Ovary (tissue), 7 donors: ENCODE measurements at regions not wholly inside any gene's neighbourhood (a gene's known extent, or its start where the extent isn't known, plus 50 kb on each side); places are given as distances from the start of the nearest gene placed in this dataset.

ENCODE experiments used
- DNase-seq, 5 donors: peaks; one replicate each; pipeline ENCODE4 v3.0.0-alpha.2; 2019 to 2020
- H3K27ac ChIP-seq, 2 donors: fragments of 200-600 bp; one replicate each; pipeline versions ENCODE4 v1.5.1 to v1.8.0; 2019 to 2022
- H3K27me3 ChIP-seq: fragments of 200-600 bp; one replicate; pipeline ENCODE4 v1.8.0; 2022
- H3K36me3 ChIP-seq: fragments of 200-600 bp; sonication (generic); one replicate; pipeline ENCODE4 v1.5.1; 2019
- H3K4me1 ChIP-seq: one replicate; pipeline ENCODE4 v1.8.1; 2013; ENCODE audit warnings: mild to moderate bottlenecking, moderate library complexity; ENCODE audit not compliant: insufficient read depth
- H3K4me3 ChIP-seq: fragments of 200-600 bp; sonication (generic); one replicate; pipeline ENCODE4 v1.5.1; 2017
- H3K9me3 ChIP-seq, 2 donors: fragments of 200-600 bp in 1 of 2; sonication (generic) in 1 of 2; one replicate each; pipeline versions ENCODE4 v1.5.1 to v1.8.1; 2013 to 2019; ENCODE audit warnings: mild to moderate bottlenecking in 1 of 2, moderate library complexity in 1 of 2
- CTCF ChIP-seq, 3 donors: fragments of 450-650 bp in 2 of 3; fragments of 200-600 bp in 1 of 3; IDR thresholded peaks; one replicate each; pipeline versions ENCODE4 v1.5.1 to v1.8.0; 2016 to 2022; ENCODE audit warnings: antibody characterized with exemption in 3 of 3, mild to moderate bottlenecking in 1 of 3
- EP300 ChIP-seq: sonication (generic); formaldehyde crosslinking; IDR thresholded peaks from one replicate; pipeline ENCODE4 v1.6.1; 2017; ENCODE audit warnings: antibody characterized with exemption
- POLR2A ChIP-seq: fragments of 450-650 bp; IDR thresholded peaks from one replicate; pipeline ENCODE4 v1.6.1; 2017; ENCODE audit warnings: antibody characterized with exemption, mild to moderate bottlenecking, moderate library complexity
- WGBS, 3 donors: extraction: QIAGEN DNeasy Blood & Tissue Kit in 1 of 3; methylation state at CpG; one replicate each; pipeline versions ENCODE4 v1.1.5 to v1.1.7; 2013 to 2017; 5-methylcytosine and 5-hydroxymethylcytosine counted together
- intact Hi-C, 4 donors: fragments of 100-400 bp; cut with DNase I; formaldehyde crosslinking; loops; one replicate each; pipeline versions ENCODE4 v1.11.0 to v1.15.1; 2022 to 2023
- donor health status: DM: no; HTN: no; CAD: no; lungs with moderate emphysema.
- donor health status: DM: no; HTN: no; CAD: no.
- donor health status: Bipolar disorder and iron deficiency.
- donor health status: DM: no; HTN: no; CAD: no.
- donor health status: DM: yes; HTN: yes; CAD: no.

GRCh38 chr10:33937036-33937730 lies 602.7 kb upstream of the NRP1 start:
- H3K4me1 ChIP-seq: no peaks in the 10 kb centered on the region
- intact Hi-C loops: no loop called here
- WGBS, 3 donors: 49 to 52% (median 51%) methylated on average over 15 of the region's 15 CpGs
- no peak overlapping the region for H3K4me3 ChIP-seq
- no peaks in the 10 kb centered on the region for H3K36me3 ChIP-seq
- TF ChIP-seq POLR2A: no peak
- TF ChIP-seq EP300: no peak
- DNase-seq: no peak
- no peak overlapping the region for H3K27ac ChIP-seq
- no peaks in the 10 kb centered on the region for H3K27me3 ChIP-seq
- no peaks in the 10 kb centered on the region for H3K9me3 ChIP-seq

DNA sequence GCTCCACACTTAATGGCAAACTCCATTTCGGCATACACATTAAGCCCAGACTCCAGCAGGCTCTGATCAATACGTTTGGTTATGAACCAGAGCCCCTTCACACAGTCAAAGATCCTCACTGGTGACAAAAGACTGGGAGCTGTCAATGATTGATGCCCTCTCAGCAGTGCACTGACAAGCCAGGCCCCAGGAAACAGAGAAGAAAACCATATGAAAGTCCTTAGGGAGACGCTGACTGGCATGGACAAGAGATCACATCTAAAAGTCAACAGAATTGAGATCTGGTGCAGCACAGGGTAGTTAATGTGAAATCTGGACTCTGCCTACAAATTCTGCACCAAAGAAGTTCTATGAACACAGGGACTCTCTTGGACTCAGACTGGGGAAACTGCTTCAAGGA lies 600.9 kb upstream of the NRP1 start:
- Histone ChIP-seq H3K27ac (no peak overlapping the region), H3K4me1 (no peaks in the 10 kb centered on the region), H3K9me3 (no peaks in the 10 kb centered on the region), H3K27me3 (no peaks in the 10 kb centered on the region), H3K36me3 (no peaks in the 10 kb centered on the region), H3K4me3 (no peak overlapping the region)
- no peak for DNase-seq
- intact Hi-C loops: no loop called here
- WGBS, 3 donors: 89 to 94% (median 92%) methylated on average over 3 of the region's 3 CpGs
- TF ChIP-seq POLR2A (no peak), EP300 (no peak), CTCF (IDR thresholded peaks at IDR 0.05) (no peak)

DNA sequence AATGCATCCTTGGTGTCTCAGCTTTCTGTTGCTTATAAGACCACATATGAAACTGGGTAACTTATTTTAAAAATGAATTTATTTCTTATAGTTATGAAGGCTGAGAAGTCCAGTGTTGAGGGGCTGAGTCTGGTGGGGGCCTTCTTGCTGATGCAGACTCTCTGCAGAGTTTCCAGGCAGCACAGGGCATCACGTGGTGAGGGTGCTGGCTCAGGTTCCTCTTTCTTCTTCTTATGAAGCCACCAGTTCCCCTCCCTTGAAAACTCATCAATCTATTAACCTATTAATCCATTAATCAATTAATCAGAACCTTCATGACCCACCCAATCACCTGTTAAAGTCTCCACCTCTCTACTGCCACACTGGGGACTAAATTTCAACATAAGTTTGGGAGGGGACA lies 595.6 kb upstream of the NRP1 start:
- WGBS, 3 donors: 81 to 95% (median 85%) methylated on average over 1 of the region's 1 CpG
- no peak overlapping the region for H3K27ac ChIP-seq
- H3K27me3 ChIP-seq: no peaks in the 10 kb centered on the region
- TF ChIP-seq EP300 (no peak), POLR2A (no peak), CTCF (IDR thresholded peaks at IDR 0.05) (no peak)
- H3K4me1 ChIP-seq: no peaks in the 10 kb centered on the region
- no peaks in the 10 kb centered on the region for H3K36me3 ChIP-seq
- no peak overlapping the region for H3K4me3 ChIP-seq
- no peak for DNase-seq
- H3K9me3 ChIP-seq: no peaks in the 10 kb centered on the region
- intact Hi-C loops: no loop called here

GRCh38 chr10:33927347-33927746 lies 592.9 kb upstream of the NRP1 start:
- 66 to 72% (median 68%) methylated on average over 7 of the region's 7 CpGs for WGBS, 3 donors
- Histone ChIP-seq H3K4me3 (no peak overlapping the region), H3K27me3 (no peaks in the 10 kb centered on the region), H3K4me1 (no peaks in the 10 kb centered on the region), H3K27ac (no peak overlapping the region), H3K9me3 (no peaks in the 10 kb centered on the region), H3K36me3 (no peaks in the 10 kb centered on the region)
- intact Hi-C loops: no loop called here
- no peak for DNase-seq
- TF ChIP-seq POLR2A (no peak), CTCF (IDR thresholded peaks at IDR 0.05) (no peak), EP300 (no peak)

DNA sequence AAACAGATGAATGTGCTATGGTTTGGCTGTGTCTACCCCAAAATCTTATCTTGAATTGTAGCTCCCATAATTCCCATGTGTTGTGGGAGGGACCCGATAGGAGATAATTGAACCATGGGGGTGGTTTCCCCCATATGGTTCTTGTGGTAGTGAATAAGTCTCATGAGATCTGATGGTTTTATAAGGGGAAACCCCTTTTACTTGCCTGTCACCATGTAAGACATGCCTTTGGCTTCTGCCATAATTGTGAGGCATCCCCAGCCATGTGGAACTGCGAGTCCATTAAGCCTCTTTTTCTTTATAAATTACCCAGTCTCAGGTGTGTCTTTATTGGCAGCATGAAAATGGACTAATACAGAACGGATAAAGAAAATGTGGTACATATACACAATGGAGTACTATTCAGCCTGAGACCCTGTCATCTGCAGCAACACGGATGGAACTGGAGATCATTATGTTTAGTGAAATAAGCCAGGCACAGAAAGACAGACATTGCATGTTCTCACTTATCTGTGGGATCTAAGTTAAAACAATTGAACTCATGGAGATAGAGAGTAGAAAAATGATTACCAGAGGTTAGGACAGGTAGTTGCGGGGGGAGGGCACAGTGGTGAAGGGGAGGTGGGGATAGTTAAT lies 587.6 kb upstream of the NRP1 start:
- Histone ChIP-seq H3K36me3 (no peaks in the 10 kb centered on the region), H3K27ac (no peak overlapping the region), H3K9me3 (no peaks in the 10 kb centered on the region), H3K27me3 (no peaks in the 10 kb centered on the region), H3K4me3 (no peak overlapping the region), H3K4me1 (no peaks in the 10 kb centered on the region)
- no peak for DNase-seq
- TF ChIP-seq CTCF (IDR thresholded peaks at IDR 0.05): no peak
- TF ChIP-seq EP300: no peak
- no peak for TF ChIP-seq POLR2A
- intact Hi-C loops: no loop called here
- WGBS, 3 donors: 70 to 90% (median 72%) methylated on average over 5 of the region's 5 CpGs
